GM12872 (cell line): ENCODE measurements at regions not wholly inside any gene's neighbourhood (a gene's known extent, or its start where the extent isn't known, plus 50 kb on each side); places are given as distances from the start of the nearest gene placed in this dataset.

Source experiments
- CTCF ChIP-seq: IDR thresholded peaks from 3 replicates; pipeline ENCODE4 v1.5.1; 2011; ENCODE audit warnings: low read depth, mild to moderate bottlenecking, low read length, moderate library complexity; ENCODE audit not compliant: insufficient read depth

- TF ChIP-seq CTCF = no peak
These were observed 198.6 kb downstream of the RPAP3 start for GRCh38 chr12:47507221-47507620.

- TF ChIP-seq CTCF = no peak
These were observed 200.9 kb downstream of the RPAP3 start for GRCh38 chr12:47504775-47505446.

- TF ChIP-seq CTCF = no peak
These were observed 212.0 kb downstream of the RPAP3 start for GRCh38 chr12:47493801-47494200.

- no peak for TF ChIP-seq CTCF
These were observed 214.1 kb downstream of the RPAP3 start for GRCh38 chr12:47491516-47492305.

GRCh38 chr12:47488888-47489287 is 216.9 kb downstream of the RPAP3 start:
- TF ChIP-seq CTCF = no peak

GRCh38 chr12:47481041-47481440 is 224.8 kb downstream of the RPAP3 start:
- TF ChIP-seq CTCF = no peak

- no peak for TF ChIP-seq CTCF
These were observed 227.4 kb downstream of the RPAP3 start for GRCh38 chr12:47478426-47478825.
